ENCODE measurements at regions not wholly inside any gene's neighbourhood (a gene's known extent, or its start where the extent isn't known, plus 50 kb on each side); places are given as distances from the start of the nearest gene placed in this dataset.

- dilution Hi-C loops (cut with MboI; ENCODE audit: extremely low pct_ligation_motif_present, low sequenced_read_pairs): no loop called here
- Histone ChIP-seq H3K9ac (ENCODE audit: control insufficient read depth, extremely low read depth, insufficient read depth, low read length) (no peak overlapping the region), H3K4me3 (ENCODE audit: control insufficient read depth in 2 of 3, extremely low read depth in 1 of 3, insufficient read depth in 2 of 3, low read depth in 1 of 3, low read length in 3 of 3) (no peak overlapping the region), H3K27me3 (ENCODE audit: control insufficient read depth, extremely low read depth, insufficient read depth, low read length) (no peaks in the 10 kb centered on the region), H3K36me3 (ENCODE audit: control insufficient read depth in 2 of 2, extremely low read depth in 1 of 2, insufficient read depth in 2 of 2, low read length in 2 of 2) (no peaks in the 10 kb centered on the region), H4K20me1 (ENCODE audit: control insufficient read depth, extremely low read depth, insufficient read depth, low read length) (no peaks in the 10 kb centered on the region), H3K9me1 (ENCODE audit: control insufficient read depth, extremely low read depth, insufficient read depth, low read length) (no peaks in the 10 kb centered on the region), H3K4me2 (ENCODE audit: control insufficient read depth, extremely low read depth, insufficient read depth, low read depth, low read length) (no peak overlapping the region), H3K9me3 (ENCODE audit: control insufficient read depth, low read depth, low read length) (no peaks in the 10 kb centered on the region), H3K27ac (ENCODE audit: control insufficient read depth, insufficient read depth, low read length) (no peak overlapping the region), H3K4me1 (ENCODE audit: control insufficient read depth, extremely low read depth, insufficient read depth, low read length) (no peaks in the 10 kb centered on the region), H3K79me2 (ENCODE audit: control insufficient read depth, insufficient read depth, low read length) (no peaks in the 10 kb centered on the region), H2AFZ (ENCODE audit: control insufficient read depth, low read length) (no peak overlapping the region)
- FAIRE-seq: no peak
- no peak for DNase-seq (ENCODE audit: low read depth, low spot score)
- no peak for TF ChIP-seq EZH2 (IDR thresholded peaks at IDR 0.05; ENCODE audit: low read length)
- TF ChIP-seq, protein P1, sequence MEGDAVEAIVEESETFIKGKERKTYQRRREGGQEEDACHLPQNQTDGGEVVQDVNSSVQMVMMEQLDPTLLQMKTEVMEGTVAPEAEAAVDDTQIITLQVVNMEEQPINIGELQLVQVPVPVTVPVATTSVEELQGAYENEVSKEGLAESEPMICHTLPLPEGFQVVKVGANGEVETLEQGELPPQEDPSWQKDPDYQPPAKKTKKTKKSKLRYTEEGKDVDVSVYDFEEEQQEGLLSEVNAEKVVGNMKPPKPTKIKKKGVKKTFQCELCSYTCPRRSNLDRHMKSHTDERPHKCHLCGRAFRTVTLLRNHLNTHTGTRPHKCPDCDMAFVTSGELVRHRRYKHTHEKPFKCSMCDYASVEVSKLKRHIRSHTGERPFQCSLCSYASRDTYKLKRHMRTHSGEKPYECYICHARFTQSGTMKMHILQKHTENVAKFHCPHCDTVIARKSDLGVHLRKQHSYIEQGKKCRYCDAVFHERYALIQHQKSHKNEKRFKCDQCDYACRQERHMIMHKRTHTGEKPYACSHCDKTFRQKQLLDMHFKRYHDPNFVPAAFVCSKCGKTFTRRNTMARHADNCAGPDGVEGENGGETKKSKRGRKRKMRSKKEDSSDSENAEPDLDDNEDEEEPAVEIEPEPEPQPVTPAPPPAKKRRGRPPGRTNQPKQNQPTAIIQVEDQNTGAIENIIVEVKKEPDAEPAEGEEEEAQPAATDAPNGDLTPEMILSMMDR (optimal IDR thresholded peaks at IDR 0.05 in 1 of 3, IDR thresholded peaks at IDR 0.05 in 1 of 3, conservative IDR thresholded peaks at IDR 0.05 in 1 of 3; ENCODE audit: extremely low read depth in 1 of 3, insufficient read depth in 2 of 3, low read length in 3 of 3): no peak
Measured at GRCh38 chr3:159280386-159281191, 478.7 kb downstream of the MFSD1 start.

- H3K4me2 ChIP-seq (ENCODE audit: control insufficient read depth, extremely low read depth, insufficient read depth, low read depth, low read length): no peak overlapping the region
- no peaks in the 10 kb centered on the region for H4K20me1 ChIP-seq (ENCODE audit: control insufficient read depth, extremely low read depth, insufficient read depth, low read length)
- FAIRE-seq: no peak
- dilution Hi-C loops (cut with MboI; ENCODE audit: extremely low pct_ligation_motif_present, low sequenced_read_pairs): no loop called here
- no peak for TF ChIP-seq EZH2 (IDR thresholded peaks at IDR 0.05; ENCODE audit: low read length)
- TF ChIP-seq, protein P1 (optimal IDR thresholded peaks at IDR 0.05 in 1 of 3, IDR thresholded peaks at IDR 0.05 in 1 of 3, conservative IDR thresholded peaks at IDR 0.05 in 1 of 3; ENCODE audit: extremely low read depth in 1 of 3, insufficient read depth in 2 of 3, low read length in 3 of 3): no peak
- no peak overlapping the region for H3K27ac ChIP-seq (ENCODE audit: control insufficient read depth, insufficient read depth, low read length)
- no peaks in the 10 kb centered on the region for H3K27me3 ChIP-seq (ENCODE audit: control insufficient read depth, extremely low read depth, insufficient read depth, low read length)
- no peaks in the 10 kb centered on the region for H3K36me3 ChIP-seq (ENCODE audit: control insufficient read depth in 2 of 2, extremely low read depth in 1 of 2, insufficient read depth in 2 of 2, low read length in 2 of 2)
- no peak overlapping the region for H3K4me3 ChIP-seq (ENCODE audit: control insufficient read depth in 2 of 3, extremely low read depth in 1 of 3, insufficient read depth in 2 of 3, low read depth in 1 of 3, low read length in 3 of 3)
- H3K4me1 ChIP-seq (ENCODE audit: control insufficient read depth, extremely low read depth, insufficient read depth, low read length): no peaks in the 10 kb centered on the region
- no peaks in the 10 kb centered on the region for H3K9me1 ChIP-seq (ENCODE audit: control insufficient read depth, extremely low read depth, insufficient read depth, low read length)
- H3K9ac ChIP-seq (ENCODE audit: control insufficient read depth, extremely low read depth, insufficient read depth, low read length): no peak overlapping the region
- H3K79me2 ChIP-seq (ENCODE audit: control insufficient read depth, insufficient read depth, low read length): no peaks in the 10 kb centered on the region
- no peak overlapping the region for H2AFZ ChIP-seq (ENCODE audit: control insufficient read depth, low read length)
- H3K9me3 ChIP-seq (ENCODE audit: control insufficient read depth, low read depth, low read length): no peaks in the 10 kb centered on the region
- no peak for DNase-seq (ENCODE audit: low read depth, low spot score)
Measured at GRCh38 chr3:159293493-159293892, 491.6 kb downstream of the MFSD1 start.
